NCI-H2029 (cell line): ENCODE measurements at regions not wholly inside any gene's neighbourhood (a gene's known extent, or its start where the extent isn't known, plus 50 kb on each side); places are given as distances from the start of the nearest gene placed in this dataset.

Experiments
- DNase-seq: peaks from one replicate; lab custom pipeline; 2025; lab: John Stamatoyannopoulos, UW

- no peak for DNase-seq
These were observed 912.3 kb upstream of the SEL1L start for GRCh38 chr14:82445810-82446570.

DNA sequence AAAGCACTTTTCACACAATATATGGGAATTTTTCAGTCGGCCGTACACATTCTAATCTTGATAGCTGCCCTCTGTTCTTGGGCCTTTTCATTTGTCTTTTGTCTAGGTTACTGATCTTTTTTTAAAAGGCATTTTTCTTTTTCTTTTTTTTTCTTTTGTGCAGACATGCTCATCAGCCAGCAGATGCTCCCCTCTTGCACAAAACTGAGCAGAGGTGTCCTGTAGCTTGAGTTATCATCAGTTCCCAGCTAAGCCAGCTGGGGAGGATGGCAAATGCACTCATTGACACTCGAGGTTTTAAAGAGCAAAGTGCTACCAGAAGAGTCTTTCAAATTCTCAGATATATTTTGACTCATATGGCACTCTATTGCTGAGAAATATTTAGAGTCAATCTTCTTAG, 913.9 kb upstream of the SEL1L start:
- no peak for DNase-seq

DNA sequence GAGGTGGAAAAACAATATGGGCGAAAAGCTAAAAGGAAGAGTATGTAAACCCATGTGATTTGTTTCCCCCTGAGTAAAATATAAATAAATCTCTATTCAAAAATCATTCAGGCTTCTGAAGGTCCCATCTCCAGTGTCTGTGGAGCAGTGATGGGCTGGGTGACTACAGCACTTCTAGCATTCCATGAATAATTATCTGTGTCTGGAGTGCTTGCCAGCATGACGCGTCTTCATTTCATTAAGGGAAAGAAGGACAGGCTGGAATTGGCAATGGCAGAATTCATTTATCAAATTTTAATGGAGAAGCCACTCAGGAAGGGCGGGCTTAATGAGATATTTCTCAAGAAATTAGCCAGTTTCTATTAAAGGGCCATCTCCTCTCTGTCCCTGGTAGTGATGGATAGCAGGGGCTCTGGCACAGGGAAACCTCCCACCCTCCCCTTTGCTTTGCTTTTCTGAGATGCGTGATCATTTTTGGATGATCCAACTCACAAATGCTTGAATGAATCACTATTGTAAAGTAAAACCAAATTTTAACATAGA, 916.3 kb upstream of the SEL1L start:
- no peak for DNase-seq

DNA sequence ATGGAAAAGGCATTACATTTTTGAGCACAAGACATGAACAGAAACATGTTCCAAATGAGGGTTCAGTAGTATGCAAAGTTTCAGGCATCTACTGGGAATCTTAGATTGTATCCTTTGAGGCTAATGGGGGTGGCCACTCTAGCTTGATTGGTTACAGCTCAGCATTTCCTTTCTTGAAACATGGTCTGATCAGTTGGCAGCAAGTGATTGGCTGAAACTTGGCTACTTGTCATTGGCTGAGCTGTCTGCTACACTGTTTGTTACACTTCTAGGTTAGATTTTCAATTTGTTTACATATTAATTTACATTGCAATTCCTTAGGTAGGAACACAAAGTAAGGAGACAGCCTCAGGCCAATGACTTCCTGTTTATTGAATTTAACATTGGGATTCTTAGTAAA, 918.0 kb upstream of the SEL1L start:
- no peak for DNase-seq

DNA sequence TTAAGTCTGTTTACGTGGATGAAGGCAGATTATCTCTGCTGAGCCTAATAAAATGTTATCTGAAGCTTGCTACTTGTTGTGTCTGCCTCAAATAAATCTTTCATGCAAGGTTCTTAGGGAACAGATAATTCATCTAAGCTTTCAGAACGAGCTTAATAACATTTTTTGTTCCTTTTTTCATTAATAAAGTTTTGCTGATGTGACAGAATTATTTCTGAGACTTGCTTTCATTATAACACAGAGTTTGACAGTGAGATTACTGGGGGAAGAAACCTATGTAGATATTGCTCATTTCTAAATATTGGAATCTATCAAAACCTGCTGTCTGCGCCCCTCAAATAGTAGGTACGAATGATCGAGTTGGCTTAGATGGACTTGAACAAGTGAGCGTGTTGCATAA, 948.7 kb upstream of the SEL1L start:
- DNase-seq, result no peak

GRCh38 chr14:82488473-82488872, 954.8 kb upstream of the SEL1L start:
- DNase-seq, result no peak

DNA sequence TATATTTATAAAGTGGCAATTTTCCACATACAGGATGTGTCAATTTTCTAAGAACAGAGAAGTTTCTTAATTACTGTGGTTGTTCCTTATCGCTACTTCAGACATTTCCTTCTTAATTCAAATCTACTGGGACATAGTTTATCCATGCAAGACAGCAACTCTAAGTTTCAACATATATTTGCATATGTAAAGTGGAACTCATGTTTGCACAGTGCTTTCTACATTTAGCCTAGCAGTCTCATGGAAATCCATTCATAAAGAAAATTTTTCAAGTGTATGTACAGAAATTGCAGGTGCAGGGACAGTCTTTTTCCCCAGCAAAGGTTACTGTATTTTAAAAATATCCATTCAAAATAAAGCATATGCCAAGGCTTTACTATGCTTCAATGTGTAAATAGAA, 956.7 kb upstream of the SEL1L start:
- no peak for DNase-seq

DNA sequence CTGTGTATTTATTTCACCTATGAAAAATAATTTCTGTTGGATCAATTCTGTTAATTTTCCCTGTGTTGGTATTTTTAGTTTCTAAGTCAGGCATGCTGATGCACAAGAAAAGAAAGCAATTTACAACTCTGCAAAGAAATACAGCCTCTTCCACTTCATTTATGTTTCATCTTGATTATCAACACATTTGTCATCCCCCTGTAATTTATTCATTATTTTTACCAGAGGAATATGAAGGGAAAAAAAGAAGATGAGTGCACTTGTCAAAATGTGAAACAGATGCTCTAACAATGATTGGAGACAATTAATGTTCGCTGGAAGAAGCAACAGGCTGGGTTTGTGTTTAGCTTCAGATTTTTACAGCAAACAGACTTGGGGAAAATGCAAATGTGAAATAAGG, 958.5 kb upstream of the SEL1L start:
- DNase-seq, result no peak

GRCh38 chr14:82500222-82500621, 966.6 kb upstream of the SEL1L start:
- no peak for DNase-seq

DNA sequence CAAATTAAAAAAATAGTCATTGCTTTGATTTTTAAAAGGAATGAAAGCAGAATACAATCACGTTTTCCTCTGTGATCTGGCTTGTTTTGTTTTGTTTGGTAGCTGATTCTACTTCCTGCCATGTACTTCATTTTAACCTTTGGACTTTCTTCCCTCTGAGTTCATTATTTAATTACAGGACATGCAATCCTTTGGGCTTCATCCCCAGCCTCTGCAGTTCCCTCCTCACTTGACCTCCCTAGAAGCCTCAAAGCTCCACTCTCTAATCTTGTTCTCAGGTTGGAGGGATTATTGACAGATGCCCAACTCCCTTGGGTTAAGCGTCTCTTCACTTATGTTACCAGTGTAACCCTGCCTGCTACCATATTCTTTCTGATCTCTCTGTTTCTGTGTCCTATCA, 967.9 kb upstream of the SEL1L start:
- no peak for DNase-seq

DNA sequence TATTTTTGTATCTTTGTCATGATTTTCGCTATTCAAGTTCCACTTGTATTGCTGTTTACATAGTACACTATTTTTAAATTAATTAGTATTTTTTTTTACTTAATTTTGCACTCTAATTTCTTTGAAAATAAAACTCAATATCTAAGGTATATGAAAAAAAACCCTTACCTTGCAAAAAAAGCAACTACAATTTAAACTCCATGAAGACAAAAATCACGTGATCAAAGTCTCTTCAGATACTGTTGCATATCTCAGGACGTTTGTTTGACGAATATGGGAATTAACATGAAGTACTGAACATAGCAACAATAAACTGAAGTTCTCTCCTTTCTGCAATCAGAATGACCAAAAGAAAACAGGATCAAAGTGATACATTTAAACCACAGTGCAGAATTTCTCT, 968.4 kb upstream of the SEL1L start:
- DNase-seq, result no peak

- no peak for DNase-seq
These were observed 971.2 kb upstream of the SEL1L start for GRCh38 chr14:82504894-82505293.

- DNase-seq, result no peak
These were observed 976.4 kb upstream of the SEL1L start for GRCh38 chr14:82510007-82510406.

DNA sequence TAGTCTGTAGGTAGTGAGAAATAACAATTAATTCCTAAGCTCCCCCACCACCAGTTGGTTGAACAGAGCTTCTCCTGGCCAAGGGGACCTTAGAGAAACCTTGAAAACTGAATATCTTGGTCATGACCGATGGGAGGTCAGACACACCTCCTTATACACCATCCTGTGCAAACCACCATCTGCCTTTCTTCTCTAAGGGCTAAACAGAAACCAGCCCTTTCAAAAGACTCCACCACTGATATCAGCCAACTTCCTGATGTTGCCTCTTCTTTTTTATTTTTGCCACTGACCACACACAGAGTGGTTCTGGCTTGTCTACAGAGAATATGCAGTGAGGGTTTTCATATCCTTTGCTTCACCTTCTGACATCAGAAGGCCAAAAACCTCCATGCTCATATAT, 977.7 kb upstream of the SEL1L start:
- no peak for DNase-seq

DNA sequence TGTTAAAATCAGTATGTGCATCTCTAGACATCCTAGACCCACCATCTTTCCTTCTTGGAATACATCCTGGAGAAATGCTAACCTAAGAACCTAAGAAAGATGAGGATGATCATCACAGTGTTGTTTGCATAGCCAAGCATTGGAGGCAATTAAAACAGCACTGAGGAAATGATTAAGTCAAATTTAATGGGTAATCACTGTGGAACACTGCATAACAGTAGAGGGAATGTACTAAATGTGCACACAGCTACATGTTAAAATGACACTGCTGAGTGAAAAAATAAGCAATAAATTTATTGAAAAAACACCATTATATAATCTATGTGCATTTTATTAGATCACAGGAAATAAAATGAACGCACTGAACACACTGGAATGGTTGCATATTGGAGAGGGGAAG, 987.1 kb upstream of the SEL1L start:
- DNase-seq, result no peak

DNA sequence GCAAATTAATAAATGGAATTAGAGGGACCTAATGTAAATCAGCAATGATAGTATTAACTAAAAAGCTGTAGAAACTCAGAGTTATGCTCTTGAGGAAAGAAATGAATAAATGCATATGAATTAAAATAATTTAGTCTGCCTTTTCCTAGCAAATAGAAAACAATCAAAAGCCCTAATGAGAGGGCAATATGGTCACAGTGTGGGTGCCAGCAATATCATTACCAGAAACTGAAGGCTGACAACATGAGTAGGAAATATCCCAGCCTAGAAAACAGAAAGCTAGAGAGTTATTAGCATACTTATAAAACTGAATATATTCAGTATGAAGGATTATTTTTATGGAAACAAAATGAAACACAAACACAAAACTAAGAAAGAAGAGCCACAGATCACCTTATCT, 987.5 kb upstream of the SEL1L start:
- DNase-seq, result no peak

- no peak for DNase-seq
These were observed 994.4 kb upstream of the SEL1L start for GRCh38 chr14:82528016-82528415.

GRCh38 chr14:82533351-82533750, 999.7 kb upstream of the SEL1L start:
- no peak for DNase-seq

DNA sequence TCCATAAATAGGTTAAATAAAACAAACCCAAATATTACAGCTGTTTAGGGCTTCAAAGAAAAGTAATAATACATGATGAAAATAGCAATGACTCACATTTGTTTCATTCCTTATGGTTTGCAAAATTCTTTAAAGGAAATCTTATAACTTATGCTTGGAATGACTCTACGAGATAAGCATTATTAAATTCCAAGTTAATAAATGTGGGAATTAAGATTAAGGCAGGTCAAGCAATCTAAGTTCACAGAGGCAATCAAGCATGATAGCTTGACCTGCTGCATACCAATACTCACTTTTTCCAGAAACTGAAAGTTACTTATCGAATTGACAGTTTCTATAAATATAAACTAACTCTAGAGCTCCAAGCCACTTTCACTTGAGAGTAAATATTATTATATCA, 1002.9 kb upstream of the SEL1L start:
- DNase-seq, result no peak

- no peak for DNase-seq
These were observed 1004.2 kb upstream of the SEL1L start for GRCh38 chr14:82537831-82538230.

- no peak for DNase-seq
These were observed 1012.7 kb upstream of the SEL1L start for GRCh38 chr14:82546401-82546800.

DNA sequence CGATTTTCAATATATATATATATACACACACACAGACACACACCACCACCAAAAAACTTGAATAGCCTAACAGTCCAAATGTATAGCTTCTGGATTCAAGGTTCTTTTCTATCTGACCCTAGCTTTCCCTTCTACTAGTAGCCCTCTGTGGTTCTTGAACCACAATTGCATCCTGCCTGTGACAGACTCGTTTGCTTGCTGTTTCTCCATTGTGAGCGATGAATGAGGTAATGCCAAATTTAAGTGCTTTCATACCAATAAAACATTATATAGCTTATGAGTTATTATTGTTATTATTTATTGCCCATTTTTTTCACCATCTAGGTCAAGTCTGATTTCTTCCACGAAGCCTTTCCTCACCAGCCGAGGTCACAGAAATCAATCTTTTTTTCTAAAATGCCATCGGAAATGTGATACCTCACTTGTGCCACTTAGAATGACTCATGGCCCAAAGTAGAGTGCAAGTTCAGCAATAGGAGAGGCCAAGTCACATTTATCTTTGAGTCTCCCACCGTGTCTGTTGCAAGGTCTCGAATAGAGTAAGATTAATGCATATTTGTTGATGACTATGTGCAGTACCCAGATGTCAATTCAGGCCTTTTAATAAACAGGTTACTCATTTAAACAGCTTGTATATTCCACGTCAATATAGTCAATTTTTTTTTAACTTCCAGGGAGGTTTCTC, 1015.8 kb upstream of the SEL1L start:
- DNase-seq, result no peak

DNA sequence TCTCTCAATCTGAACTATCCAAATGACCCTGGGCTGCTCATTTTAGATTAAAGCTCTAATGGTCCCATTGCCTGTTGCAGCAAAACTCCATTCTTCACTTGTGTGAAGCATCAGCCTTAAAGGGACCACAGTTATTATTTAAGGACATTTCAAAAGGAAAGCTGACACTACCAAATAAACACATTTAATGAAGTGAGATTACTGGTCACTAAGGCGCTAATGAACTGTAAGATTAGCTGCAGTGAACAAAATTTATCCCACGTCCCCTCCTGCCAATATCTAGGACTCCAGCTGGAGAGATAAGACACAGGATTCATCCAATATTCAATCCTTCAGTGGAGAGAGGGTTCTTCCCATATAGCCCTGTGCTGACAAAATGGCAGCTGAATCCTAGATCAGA, 1029.2 kb upstream of the SEL1L start:
- no peak for DNase-seq

- DNase-seq, result no peak
These were observed 1032.2 kb upstream of the SEL1L start for GRCh38 chr14:82565825-82566224.
